NCI-H69 (cell line): ENCODE measurements at regions not wholly inside any gene's neighbourhood (a gene's known extent, or its start where the extent isn't known, plus 50 kb on each side); places are given as distances from the start of the nearest gene placed in this dataset.
"Not testable (repeated sequence)": the region's sequence is repeated elsewhere in the genome, so short reads cannot be mapped to it uniquely, and the experiment has no call there.

ENCODE experiments used
- DNase-seq: peaks from one replicate; lab custom pipeline; 2025; lab: John Stamatoyannopoulos, UW

GRCh38 chr6:141394125-141394536 is 738.6 kb upstream of the GJE1 start:
- DNase-seq: no peak

- no peak for DNase-seq
These were observed 739.2 kb upstream of the GJE1 start for GRCh38 chr6:141393405-141394124.

GRCh38 chr6:141391135-141391534 is 741.6 kb upstream of the GJE1 start:
- not testable (repeated sequence) for DNase-seq

- no peak for DNase-seq
These were observed 744.1 kb upstream of the GJE1 start for GRCh38 chr6:141388666-141389065.

GRCh38 chr6:141370438-141370837 is 762.3 kb upstream of the GJE1 start:
- DNase-seq: no peak

- DNase-seq: not testable (repeated sequence)
These were observed 765.9 kb upstream of the GJE1 start for GRCh38 chr6:141366796-141367195.

GRCh38 chr6:141364694-141365093 is 768.0 kb upstream of the GJE1 start:
- DNase-seq: no peak

GRCh38 chr6:141364232-141364631 is 768.5 kb upstream of the GJE1 start:
- no peak for DNase-seq

GRCh38 chr6:141361559-141361958 is 771.2 kb upstream of the GJE1 start:
- DNase-seq: no peak

GRCh38 chr6:141359953-141360352 is 772.8 kb upstream of the GJE1 start:
- no peak for DNase-seq

GRCh38 chr6:141354191-141354955 is 778.4 kb upstream of the GJE1 start:
- peak; percentile 9 for DNase-seq

- DNase-seq: no peak
These were observed 781.0 kb upstream of the GJE1 start for GRCh38 chr6:141351721-141352120.

GRCh38 chr6:141349710-141350109 is 783.0 kb upstream of the GJE1 start:
- no peak for DNase-seq

GRCh38 chr6:141347906-141348492 is 784.7 kb upstream of the GJE1 start:
- no peak for DNase-seq

GRCh38 chr6:141347086-141347485 is 785.6 kb upstream of the GJE1 start:
- no peak for DNase-seq

GRCh38 chr6:141346535-141346934 is 786.2 kb upstream of the GJE1 start:
- no peak for DNase-seq

- DNase-seq: no peak
These were observed 795.5 kb upstream of the GJE1 start for GRCh38 chr6:141337191-141337590.

GRCh38 chr6:141335477-141336273 is 797.0 kb upstream of the GJE1 start:
- DNase-seq: peak; percentile 84

- no peak for DNase-seq
These were observed 805.8 kb upstream of the GJE1 start for GRCh38 chr6:141326925-141327324.

GRCh38 chr6:141326426-141326825 is 806.3 kb upstream of the GJE1 start:
- peak; percentile 52 for DNase-seq

- DNase-seq: no peak
These were observed 811.0 kb upstream of the GJE1 start for GRCh38 chr6:141321493-141322347.
